GM23338 (cell line): ENCODE measurements at regions not wholly inside any gene's neighbourhood (a gene's known extent, or its start where the extent isn't known, plus 50 kb on each side); places are given as distances from the start of the nearest gene placed in this dataset.

Experiments used
- CREB1 ChIP-seq: fragments of 250-450 bp; sonication (Bioruptor Pico); IDR thresholded peaks from 2 replicates; pipeline ENCODE4 v1.5.0; 2020; ENCODE audit warnings: low read depth, mild to moderate bottlenecking, moderate library complexity
- CTCF ChIP-seq, 2 experiments: fragments of 200-600 bp in 1 of 2; sonication (generic) in 1 of 2; conservative IDR thresholded peaks; 2 replicates each; pipeline versions ENCODE4 v1.5.1 to v1.6.1; 2016 to 2017; ENCODE audit warnings: antibody characterized with exemption in 2 of 2, low read depth in 2 of 2, mild to moderate bottlenecking in 2 of 2, moderate library complexity in 1 of 2
- ETS1 ChIP-seq: IDR thresholded peaks from 2 replicates; pipeline ENCODE4 v1.6.1; 2016; ENCODE audit warnings: antibody characterized with exemption
- EZH2 ChIP-seq: fragments of 200-600 bp; sonication (generic); IDR thresholded peaks from one replicate; pipeline ENCODE4 v1.8.0; 2017; ENCODE audit warnings: antibody characterized with exemption, mild to moderate bottlenecking, low read depth; ENCODE audit not compliant: unreplicated experiment
- EZH2phosphoT487 ChIP-seq: fragments of 200-600 bp; sonication (generic); IDR thresholded peaks from one replicate; pipeline ENCODE4 v1.8.1; 2018; ENCODE audit warnings: antibody characterized with exemption; ENCODE audit not compliant: unreplicated experiment
- JUNB ChIP-seq: IDR thresholded peaks from one replicate; pipeline ENCODE4 v1.6.1; 2016; ENCODE audit warnings: antibody characterized with exemption; ENCODE audit not compliant: unreplicated experiment
- POLR2AphosphoS5 ChIP-seq: IDR thresholded peaks from 2 replicates; pipeline ENCODE4 v1.6.1; 2016; ENCODE audit warnings: antibody characterized with exemption, low read depth
- REST ChIP-seq: IDR thresholded peaks from one replicate; pipeline ENCODE4 v1.6.1; 2018; ENCODE audit warnings: antibody characterized with exemption; ENCODE audit not compliant: unreplicated experiment
- ZNF114 ChIP-seq: fragments of 250-450 bp; sonication (Bioruptor Pico); IDR thresholded peaks from 2 replicates; pipeline ENCODE4 v1.5.0; 2020; ENCODE audit warnings: mild to moderate bottlenecking, moderate library complexity
- ZNF331 ChIP-seq: fragments of 250-450 bp; sonication (Bioruptor Pico); IDR thresholded peaks from 2 replicates; pipeline ENCODE4 v1.5.0; 2020; ENCODE audit warnings: low read depth, mild to moderate bottlenecking, moderate library complexity
- ZNF462 ChIP-seq: fragments of 250-450 bp; sonication (Bioruptor Pico); IDR thresholded peaks from 2 replicates; pipeline ENCODE4 v1.5.0; 2020; ENCODE audit warnings: mild to moderate bottlenecking, moderate library complexity

- TF ChIP-seq POLR2AphosphoS5 (no peak), CTCF (conservative IDR thresholded peaks at IDR 0.05; ENCODE audit: low read depth in 2 of 2) (no peak), EZH2 (no peak), REST (no peak), EZH2phosphoT487 (no peak), ZNF114 (no peak), ETS1 (no peak), CREB1 (CRISPR knock-in tag) (no peak), JUNB (no peak), ZNF462 (CRISPR knock-in tag) (no peak), ZNF331 (CRISPR knock-in tag) (no peak)
These were observed 71.7 kb upstream of the GUCA2B start for GRCh38 chr1:42081475-42081874.
